ENCODE measurements at regions not wholly inside any gene's neighbourhood (a gene's known extent, or its start where the extent isn't known, plus 50 kb on each side); places are given as distances from the start of the nearest gene placed in this dataset.

DNA sequence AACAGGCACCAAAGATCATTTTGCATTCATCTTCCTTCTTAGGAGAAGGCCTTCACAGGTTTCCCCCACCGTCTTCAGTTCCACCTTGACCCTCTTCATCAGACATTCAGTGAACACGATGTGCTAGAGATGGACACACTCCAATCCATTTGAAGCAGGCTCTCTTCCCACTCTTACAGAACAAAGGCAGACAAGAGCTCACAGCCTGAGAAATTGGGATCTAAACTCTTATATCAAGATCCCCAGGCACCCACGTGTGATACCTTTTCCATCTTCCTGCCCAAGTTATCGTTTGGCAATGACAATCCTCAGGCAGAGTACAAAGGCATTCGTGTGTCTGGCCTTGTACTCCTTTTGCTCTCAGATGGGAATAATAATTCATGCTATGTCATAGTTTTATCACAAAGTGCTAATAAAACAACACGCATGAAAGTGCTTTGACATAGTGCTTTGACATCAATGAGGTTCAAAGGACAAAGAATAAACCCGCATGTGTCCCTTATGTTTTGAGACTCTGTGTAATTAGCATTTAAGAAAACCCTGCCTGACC, 369.3 kb upstream of the KLHL29 start:
- Histone ChIP-seq H3K36me3 (ENCODE audit: control insufficient read depth, insufficient read depth, low read length) (no peaks in the 10 kb centered on the region), H3K4me3 (ENCODE audit: low read length) (no peak overlapping the region), H3K4me1 (ENCODE audit: control insufficient read depth, insufficient read depth, low read length) (peaks cover 12% of the 10 kb centered on the region), H3K9me3 (ENCODE audit: control insufficient read depth, low read depth, low read length) (no peaks in the 10 kb centered on the region), H3K27ac (ENCODE audit: low read length) (no peak overlapping the region), H3K27me3 (ENCODE audit: control insufficient read depth, insufficient read depth, low read length) (no peaks in the 10 kb centered on the region)
- no CpG with 5 or more reads among the region's 7 CpGs for WGBS (ENCODE audit: insufficient coverage, low lambda C conversion rate)
- peak in 1 of 2 donors; percentile 69 for DNase-seq

DNA sequence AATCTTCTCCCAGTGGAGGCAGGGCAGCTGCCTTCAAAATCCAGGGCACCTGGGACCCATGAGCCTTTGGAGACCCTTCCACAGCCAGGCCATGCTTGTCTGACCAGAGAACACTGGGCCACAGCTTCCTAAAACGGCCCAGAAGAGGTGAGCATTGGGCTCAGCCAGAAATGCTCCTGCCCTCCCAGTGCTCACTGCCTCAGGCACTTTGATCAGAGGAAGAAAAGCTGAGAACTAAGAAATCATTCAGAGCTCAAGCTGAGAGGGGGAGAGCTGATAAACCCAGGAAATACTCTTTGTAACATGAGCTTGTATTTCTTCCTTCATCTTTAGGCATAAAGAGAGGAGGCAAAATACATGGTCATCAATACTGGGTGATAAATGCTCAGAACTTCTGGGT, 365.5 kb upstream of the KLHL29 start:
- WGBS (ENCODE audit: insufficient coverage, low lambda C conversion rate) = no CpG with 5 or more reads among the region's 1 CpG
- H3K36me3 ChIP-seq (ENCODE audit: control insufficient read depth, insufficient read depth, low read length) = no peaks in the 10 kb centered on the region
- no peaks in the 10 kb centered on the region for H3K27me3 ChIP-seq (ENCODE audit: control insufficient read depth, insufficient read depth, low read length)
- no peak overlapping the region for H3K4me3 ChIP-seq (ENCODE audit: low read length)
- H3K27ac ChIP-seq (ENCODE audit: low read length) = no peak overlapping the region
- H3K4me1 ChIP-seq (ENCODE audit: control insufficient read depth, insufficient read depth, low read length) = peaks cover 16% of the 10 kb centered on the region
- H3K9me3 ChIP-seq (ENCODE audit: control insufficient read depth, low read depth, low read length) = no peaks in the 10 kb centered on the region
- DNase-seq = no peak

DNA sequence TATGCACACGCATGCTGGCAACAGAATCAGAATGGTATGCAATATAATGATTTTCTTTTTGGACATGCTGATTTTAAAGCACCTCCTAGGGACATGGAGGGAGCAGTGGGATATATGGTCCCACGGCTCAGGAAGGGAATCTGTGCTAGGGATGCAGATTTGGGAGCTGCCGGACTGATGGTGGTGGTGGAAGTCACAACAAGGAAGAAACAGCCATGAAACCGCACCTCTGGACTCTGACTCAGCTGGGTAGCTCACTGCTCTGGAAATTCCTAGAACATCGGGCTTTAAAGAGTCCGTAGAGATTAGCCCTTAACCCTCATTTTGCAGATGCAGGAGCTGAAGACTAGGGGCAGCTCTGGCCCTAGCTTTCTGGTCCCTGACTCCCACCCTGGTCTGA, 364.3 kb upstream of the KLHL29 start:
- Histone ChIP-seq H3K4me1 (ENCODE audit: control insufficient read depth, insufficient read depth, low read length) (peaks cover 15% of the 10 kb centered on the region), H3K4me3 (ENCODE audit: low read length) (no peak overlapping the region), H3K9me3 (ENCODE audit: control insufficient read depth, low read depth, low read length) (no peaks in the 10 kb centered on the region), H3K27me3 (ENCODE audit: control insufficient read depth, insufficient read depth, low read length) (no peaks in the 10 kb centered on the region), H3K36me3 (ENCODE audit: control insufficient read depth, insufficient read depth, low read length) (no peaks in the 10 kb centered on the region), H3K27ac (ENCODE audit: low read length) (peak overlapping the region; percentile 30)
- DNase-seq = peak; percentile 49 to 80
- no CpG with 5 or more reads among the region's 6 CpGs for WGBS (ENCODE audit: insufficient coverage, low lambda C conversion rate)

DNA sequence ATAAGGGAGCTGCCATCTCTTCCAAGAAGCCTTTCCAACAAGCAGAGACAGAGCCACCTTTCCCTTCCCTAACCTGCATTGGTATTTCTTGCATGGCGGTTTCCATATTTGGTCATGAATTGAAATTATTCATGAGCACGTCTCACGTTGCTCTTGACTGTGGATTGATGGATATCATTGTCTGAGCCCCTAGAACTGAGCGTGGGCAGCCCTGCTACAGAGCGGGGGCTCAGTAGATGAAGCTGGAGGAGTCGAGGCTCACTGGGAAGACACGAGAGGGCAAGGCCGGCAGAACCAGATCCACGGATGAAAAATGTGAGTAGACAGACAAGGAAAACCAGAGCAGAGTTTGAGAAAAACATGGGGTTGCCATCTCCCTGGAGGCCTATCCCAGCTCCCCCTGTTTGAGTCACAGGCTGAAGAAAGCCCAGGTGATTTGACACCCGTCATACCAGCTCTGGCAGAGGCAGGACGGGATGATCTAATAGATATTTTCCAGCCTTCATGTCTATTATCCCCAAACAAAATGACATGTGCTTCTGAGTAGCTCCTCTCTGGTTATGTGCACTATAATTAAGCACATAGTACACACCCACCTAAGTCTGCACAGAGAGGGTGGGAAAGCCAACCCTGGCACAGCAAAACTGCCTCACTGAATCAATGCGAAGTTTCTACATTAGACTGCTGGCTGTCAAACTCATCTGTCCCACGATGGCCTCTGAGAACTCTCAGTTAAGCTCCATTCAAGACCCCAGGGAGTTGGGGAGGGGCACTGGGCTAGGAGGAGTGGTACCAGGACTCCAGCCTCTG, 363.5 kb upstream of the KLHL29 start:
- Histone ChIP-seq H3K9me3 (ENCODE audit: control insufficient read depth, low read depth, low read length) (no peaks in the 10 kb centered on the region), H3K27me3 (ENCODE audit: control insufficient read depth, insufficient read depth, low read length) (no peaks in the 10 kb centered on the region), H3K4me3 (ENCODE audit: low read length) (no peak overlapping the region), H3K36me3 (ENCODE audit: control insufficient read depth, insufficient read depth, low read length) (no peaks in the 10 kb centered on the region), H3K27ac (ENCODE audit: low read length) (no peak overlapping the region), H3K4me1 (ENCODE audit: control insufficient read depth, insufficient read depth, low read length) (peaks cover 10% of the 10 kb centered on the region)
- DNase-seq = no peak
- 68% methylated on average over 5 of the region's 13 CpGs for WGBS (ENCODE audit: insufficient coverage, low lambda C conversion rate)

DNA sequence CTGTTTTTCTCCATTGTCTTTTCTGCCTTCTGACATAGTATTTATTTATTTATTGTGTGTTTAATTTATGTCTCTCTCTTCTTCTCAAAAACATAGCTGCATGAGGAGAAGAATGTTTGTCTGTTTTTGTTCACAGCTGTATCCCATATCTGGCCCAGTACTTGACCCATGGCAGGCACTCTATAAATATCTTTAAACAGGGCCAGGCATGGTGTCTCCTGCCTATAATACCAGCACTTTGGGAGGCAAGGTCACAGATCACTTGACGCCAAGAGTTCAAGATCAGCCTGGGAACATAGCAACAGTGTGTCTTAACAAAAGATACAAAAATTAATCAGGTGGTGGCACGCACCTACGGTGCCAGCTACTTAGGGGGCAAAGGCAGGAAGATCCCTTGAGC, 361.3 kb upstream of the KLHL29 start:
- Histone ChIP-seq H3K27me3 (ENCODE audit: control insufficient read depth, insufficient read depth, low read length) (no peaks in the 10 kb centered on the region), H3K9me3 (ENCODE audit: control insufficient read depth, low read depth, low read length) (no peaks in the 10 kb centered on the region), H3K4me3 (ENCODE audit: low read length) (no peak overlapping the region), H3K36me3 (ENCODE audit: control insufficient read depth, insufficient read depth, low read length) (no peaks in the 10 kb centered on the region), H3K27ac (ENCODE audit: low read length) (no peak overlapping the region), H3K4me1 (ENCODE audit: control insufficient read depth, insufficient read depth, low read length) (peaks cover 27% of the 10 kb centered on the region)
- no peak for DNase-seq
- no CpG with 5 or more reads among the region's 3 CpGs for WGBS (ENCODE audit: insufficient coverage, low lambda C conversion rate)

DNA sequence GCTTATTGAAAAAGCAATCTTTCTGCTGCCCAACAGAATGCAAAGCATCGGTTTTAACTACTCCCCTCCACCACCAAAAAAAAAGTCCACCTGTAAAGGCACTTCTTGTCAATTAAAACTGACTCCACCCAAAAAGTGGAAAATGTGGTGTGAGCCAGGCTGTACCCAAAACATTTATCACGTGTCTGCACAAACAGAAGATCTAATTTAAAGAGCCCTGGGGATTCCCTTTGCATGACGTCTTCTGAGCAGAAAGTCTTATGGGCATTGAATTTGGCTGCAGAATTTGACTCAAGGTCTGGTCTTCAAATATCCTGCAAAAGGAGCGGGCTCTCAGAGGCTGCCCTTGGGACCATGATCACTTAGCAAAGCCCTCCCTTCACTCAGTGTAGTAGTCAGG, 358.3 kb upstream of the KLHL29 start:
- H3K27ac ChIP-seq (ENCODE audit: low read length) = no peak overlapping the region
- no peaks in the 10 kb centered on the region for H3K27me3 ChIP-seq (ENCODE audit: control insufficient read depth, insufficient read depth, low read length)
- H3K9me3 ChIP-seq (ENCODE audit: control insufficient read depth, low read depth, low read length) = no peaks in the 10 kb centered on the region
- H3K36me3 ChIP-seq (ENCODE audit: control insufficient read depth, insufficient read depth, low read length) = no peaks in the 10 kb centered on the region
- WGBS (ENCODE audit: insufficient coverage, low lambda C conversion rate) = no CpG with 5 or more reads among the region's 4 CpGs
- peaks cover 29% of the 10 kb centered on the region for H3K4me1 ChIP-seq (ENCODE audit: control insufficient read depth, insufficient read depth, low read length)
- DNase-seq = no peak
- no peak overlapping the region for H3K4me3 ChIP-seq (ENCODE audit: low read length)

DNA sequence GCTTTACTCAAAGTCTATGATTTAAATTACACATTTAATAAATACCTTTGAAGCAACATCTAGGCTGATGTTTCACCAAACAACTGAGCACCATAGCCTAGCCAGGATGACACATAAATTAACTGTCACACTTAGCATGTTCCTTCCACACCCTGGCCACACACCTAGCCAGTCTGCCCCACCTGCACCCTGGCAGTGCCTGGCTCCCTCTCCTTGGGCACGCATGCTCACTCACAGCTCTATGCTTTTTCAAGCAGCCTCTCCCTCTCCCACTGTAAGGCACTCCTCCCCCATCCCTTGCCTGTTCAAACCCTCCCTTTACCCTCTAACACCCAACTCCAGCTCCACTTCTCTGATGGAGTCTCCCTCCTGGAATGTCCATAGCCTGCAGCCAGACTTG, 357.6 kb upstream of the KLHL29 start:
- H3K27ac ChIP-seq (ENCODE audit: low read length) = peak overlapping the region; percentile 80
- no CpG with 5 or more reads among the region's 1 CpG for whole genome bisulfite sequencing (ENCODE audit: insufficient coverage, low lambda C conversion rate)
- DNase-seq = peak in 1 of 2 donors; percentile 64
- peaks cover 29% of the 10 kb centered on the region for H3K4me1 ChIP-seq (ENCODE audit: control insufficient read depth, insufficient read depth, low read length)
- H3K4me3 ChIP-seq (ENCODE audit: low read length) = no peak overlapping the region
- no peaks in the 10 kb centered on the region for H3K36me3 ChIP-seq (ENCODE audit: control insufficient read depth, insufficient read depth, low read length)
- no peaks in the 10 kb centered on the region for H3K27me3 ChIP-seq (ENCODE audit: control insufficient read depth, insufficient read depth, low read length)
- H3K9me3 ChIP-seq (ENCODE audit: control insufficient read depth, low read depth, low read length) = no peaks in the 10 kb centered on the region

DNA sequence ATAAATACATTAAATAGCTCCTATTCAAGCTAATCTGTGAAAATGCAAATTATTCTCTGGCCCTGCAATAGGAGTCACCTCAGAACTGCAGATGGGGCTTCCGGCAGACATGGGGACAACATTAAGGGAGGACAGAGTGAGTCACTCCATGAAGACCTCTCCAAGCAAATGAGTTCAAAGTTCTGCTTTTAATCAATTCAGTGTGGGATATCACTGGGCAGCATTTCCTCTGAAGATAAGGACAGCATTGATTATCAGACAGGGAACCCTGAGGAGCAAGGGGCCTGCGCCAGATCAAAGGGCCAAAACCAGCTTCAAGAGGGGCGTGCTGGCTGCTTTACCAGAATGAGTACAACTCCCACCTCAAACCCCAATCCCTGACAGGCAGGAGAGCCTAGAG, 356.9 kb upstream of the KLHL29 start:
- Histone ChIP-seq H3K36me3 (ENCODE audit: control insufficient read depth, insufficient read depth, low read length) (no peaks in the 10 kb centered on the region), H3K27me3 (ENCODE audit: control insufficient read depth, insufficient read depth, low read length) (no peaks in the 10 kb centered on the region), H3K27ac (ENCODE audit: low read length) (peak overlapping the region; percentile 80), H3K4me1 (ENCODE audit: control insufficient read depth, insufficient read depth, low read length) (peaks cover 29% of the 10 kb centered on the region), H3K4me3 (ENCODE audit: low read length) (no peak overlapping the region), H3K9me3 (ENCODE audit: control insufficient read depth, low read depth, low read length) (no peaks in the 10 kb centered on the region)
- no CpG with 5 or more reads among the region's 3 CpGs for WGBS (ENCODE audit: insufficient coverage, low lambda C conversion rate)
- peak; percentile 65 to 94 for DNase-seq

DNA sequence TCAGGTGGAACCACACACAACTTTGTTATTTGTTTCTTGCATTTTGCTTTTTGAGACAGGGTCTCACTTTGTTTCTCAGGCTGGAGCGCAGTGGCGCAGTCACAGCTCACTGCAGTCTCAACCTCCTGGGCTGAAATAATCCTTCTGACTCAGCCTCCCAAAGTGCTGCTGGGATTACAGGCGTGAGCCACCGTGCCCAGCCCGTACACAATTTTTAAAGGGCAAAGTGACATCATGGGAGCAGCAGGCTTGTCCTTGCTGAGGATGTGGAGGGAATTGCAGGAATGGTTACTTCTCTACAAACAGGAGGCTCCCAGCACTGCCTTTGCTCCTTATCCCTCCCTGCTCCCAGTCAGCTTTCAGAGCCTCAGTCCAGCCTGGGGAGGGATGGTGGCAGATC, 355.9 kb upstream of the KLHL29 start:
- H3K27me3 ChIP-seq (ENCODE audit: control insufficient read depth, insufficient read depth, low read length) = no peaks in the 10 kb centered on the region
- no peak for DNase-seq
- no peaks in the 10 kb centered on the region for H3K9me3 ChIP-seq (ENCODE audit: control insufficient read depth, low read depth, low read length)
- WGBS (ENCODE audit: insufficient coverage, low lambda C conversion rate) = no CpG with 5 or more reads among the region's 5 CpGs
- H3K27ac ChIP-seq (ENCODE audit: low read length) = peak overlapping the region; percentile 80
- H3K36me3 ChIP-seq (ENCODE audit: control insufficient read depth, insufficient read depth, low read length) = no peaks in the 10 kb centered on the region
- no peak overlapping the region for H3K4me3 ChIP-seq (ENCODE audit: low read length)
- peaks cover 29% of the 10 kb centered on the region for H3K4me1 ChIP-seq (ENCODE audit: control insufficient read depth, insufficient read depth, low read length)

DNA sequence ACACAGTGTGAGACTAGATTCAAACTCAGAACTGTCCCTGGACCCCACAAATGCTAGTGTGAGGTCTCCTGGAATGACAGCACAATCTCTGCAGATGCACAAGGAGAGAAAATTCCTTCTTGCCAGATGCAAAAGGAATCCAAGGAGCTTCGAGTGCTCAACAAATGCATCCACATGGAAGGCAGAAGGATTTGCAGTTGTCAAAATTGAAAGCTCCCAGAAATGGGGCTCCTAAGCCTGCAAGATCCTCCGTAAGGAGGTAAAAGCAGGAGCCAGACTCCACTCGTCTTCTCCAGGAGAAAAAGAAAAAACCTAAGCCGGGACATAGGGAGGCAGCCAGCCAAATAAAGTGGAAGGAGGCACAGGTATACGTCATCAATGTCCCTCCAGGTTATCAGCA, 355.0 kb upstream of the KLHL29 start:
- Histone ChIP-seq H3K4me1 (ENCODE audit: control insufficient read depth, insufficient read depth, low read length) (peaks cover 29% of the 10 kb centered on the region), H3K27ac (ENCODE audit: low read length) (no peak overlapping the region), H3K9me3 (ENCODE audit: control insufficient read depth, low read depth, low read length) (no peaks in the 10 kb centered on the region), H3K4me3 (ENCODE audit: low read length) (no peak overlapping the region), H3K27me3 (ENCODE audit: control insufficient read depth, insufficient read depth, low read length) (no peaks in the 10 kb centered on the region), H3K36me3 (ENCODE audit: control insufficient read depth, insufficient read depth, low read length) (no peaks in the 10 kb centered on the region)
- no CpG with 5 or more reads among the region's 5 CpGs for WGBS (ENCODE audit: insufficient coverage, low lambda C conversion rate)
- DNase-seq = no peak

DNA sequence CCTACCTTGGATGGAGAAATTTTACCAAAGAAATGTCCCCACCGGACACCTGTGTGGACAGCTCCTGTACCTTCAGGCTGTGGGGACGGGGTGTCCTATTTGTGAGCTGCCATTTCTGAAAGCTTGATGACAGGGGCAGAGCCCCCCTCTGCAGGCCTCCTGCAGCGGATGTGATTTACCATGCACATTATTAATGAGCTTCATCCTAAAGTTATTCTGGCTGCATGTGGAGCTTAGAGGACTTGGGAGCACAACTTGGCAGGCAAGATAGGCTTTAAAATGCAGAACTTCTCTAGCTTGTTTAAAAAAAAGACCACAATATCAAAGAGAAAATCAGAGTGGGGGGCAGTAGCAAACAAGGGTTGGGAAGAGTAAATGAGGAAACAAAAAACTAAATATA, 350.0 kb upstream of the KLHL29 start:
- H3K36me3 ChIP-seq (ENCODE audit: control insufficient read depth, insufficient read depth, low read length) = no peaks in the 10 kb centered on the region
- no peak overlapping the region for H3K4me3 ChIP-seq (ENCODE audit: low read length)
- no peak for DNase-seq
- no peaks in the 10 kb centered on the region for H3K27me3 ChIP-seq (ENCODE audit: control insufficient read depth, insufficient read depth, low read length)
- no peaks in the 10 kb centered on the region for H3K9me3 ChIP-seq (ENCODE audit: control insufficient read depth, low read depth, low read length)
- WGBS (ENCODE audit: insufficient coverage, low lambda C conversion rate) = no CpG with 5 or more reads among the region's 3 CpGs
- H3K27ac ChIP-seq (ENCODE audit: low read length) = no peak overlapping the region
- no peaks in the 10 kb centered on the region for H3K4me1 ChIP-seq (ENCODE audit: control insufficient read depth, insufficient read depth, low read length)
